ENCODE measurements at regions not wholly inside any gene's neighbourhood (a gene's known extent, or its start where the extent isn't known, plus 50 kb on each side); places are given as distances from the start of the nearest gene placed in this dataset.

DNA sequence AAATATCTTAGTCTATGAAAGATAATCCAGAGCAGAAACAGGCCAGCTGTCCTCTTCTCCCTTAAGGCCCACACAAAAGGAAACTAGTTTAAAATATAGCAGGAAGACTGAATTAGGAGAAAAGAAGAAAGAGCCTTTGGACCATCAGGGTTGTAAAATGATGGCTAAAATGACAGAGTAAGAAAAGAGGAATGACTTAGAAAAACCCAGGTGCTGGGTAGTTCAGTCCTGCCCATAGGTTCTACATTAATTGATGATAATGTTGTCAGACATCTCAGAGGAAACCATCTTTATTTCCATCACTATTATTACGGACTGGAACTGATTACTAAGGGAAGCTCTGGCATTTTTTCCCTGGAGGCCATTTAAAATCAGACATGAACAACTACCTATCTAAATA, 142.8 kb upstream of the STT3B start:
- peaks cover 4% of the 10 kb centered on the region for H3K9me3 Mint-ChIP-seq (ENCODE audit: unreplicated experiment)
- peaks cover 7% of the 10 kb centered on the region for H3K27me3 Mint-ChIP-seq (ENCODE audit: unreplicated experiment)
- no peak for TF ChIP-seq CTCF (IDR thresholded peaks at IDR 0.05)
- H3K36me3 Mint-ChIP-seq (ENCODE audit: unreplicated experiment): no peaks in the 10 kb centered on the region
- no peak overlapping the region for H3K27ac Mint-ChIP-seq (ENCODE audit: unreplicated experiment)
- no peak for DNase-seq (ENCODE audit: extremely low spot score, unreplicated experiment)
- no peak overlapping the region for H3K4me3 Mint-ChIP-seq (ENCODE audit: unreplicated experiment)
- H3K4me1 Mint-ChIP-seq (ENCODE audit: unreplicated experiment): no peaks in the 10 kb centered on the region

- H3K4me1 Mint-ChIP-seq (ENCODE audit: unreplicated experiment): no peaks in the 10 kb centered on the region
- H3K4me3 Mint-ChIP-seq (ENCODE audit: unreplicated experiment): no peak overlapping the region
- no peak for TF ChIP-seq CTCF (IDR thresholded peaks at IDR 0.05)
- H3K27me3 Mint-ChIP-seq (ENCODE audit: unreplicated experiment): peaks cover 7% of the 10 kb centered on the region
- no peaks in the 10 kb centered on the region for H3K36me3 Mint-ChIP-seq (ENCODE audit: unreplicated experiment)
- no peak overlapping the region for H3K27ac Mint-ChIP-seq (ENCODE audit: unreplicated experiment)
- peaks cover 4% of the 10 kb centered on the region for H3K9me3 Mint-ChIP-seq (ENCODE audit: unreplicated experiment)
- no peak for DNase-seq (ENCODE audit: extremely low spot score, unreplicated experiment)
Observed at GRCh38 chr3:31390466-31390865, 142.3 kb upstream of the STT3B start.

GRCh38 chr3:31391150-31391549, 141.6 kb upstream of the STT3B start:
- peaks cover 4% of the 10 kb centered on the region for H3K9me3 Mint-ChIP-seq (ENCODE audit: unreplicated experiment)
- H3K4me1 Mint-ChIP-seq (ENCODE audit: unreplicated experiment): no peaks in the 10 kb centered on the region
- H3K27ac Mint-ChIP-seq (ENCODE audit: unreplicated experiment): no peak overlapping the region
- no peak overlapping the region for H3K4me3 Mint-ChIP-seq (ENCODE audit: unreplicated experiment)
- H3K36me3 Mint-ChIP-seq (ENCODE audit: unreplicated experiment): no peaks in the 10 kb centered on the region
- peaks cover 7% of the 10 kb centered on the region for H3K27me3 Mint-ChIP-seq (ENCODE audit: unreplicated experiment)
- no peak for TF ChIP-seq CTCF (IDR thresholded peaks at IDR 0.05)
- no peak for DNase-seq (ENCODE audit: extremely low spot score, unreplicated experiment)

- no peak for TF ChIP-seq CTCF (IDR thresholded peaks at IDR 0.05)
- Mint-ChIP-seq H3K27me3 (ENCODE audit: unreplicated experiment) (peaks cover 10% of the 10 kb centered on the region), H3K9me3 (ENCODE audit: unreplicated experiment) (no peaks in the 10 kb centered on the region), H3K4me1 (ENCODE audit: unreplicated experiment) (no peaks in the 10 kb centered on the region), H3K36me3 (ENCODE audit: unreplicated experiment) (no peaks in the 10 kb centered on the region), H3K27ac (ENCODE audit: unreplicated experiment) (no peak overlapping the region), H3K4me3 (ENCODE audit: unreplicated experiment) (no peak overlapping the region)
- no peak for DNase-seq (ENCODE audit: extremely low spot score, unreplicated experiment)
Observed at GRCh38 chr3:31392568-31392967, 140.2 kb upstream of the STT3B start.

GRCh38 chr3:31399271-31399670, 133.5 kb upstream of the STT3B start:
- H3K36me3 Mint-ChIP-seq (ENCODE audit: unreplicated experiment): no peaks in the 10 kb centered on the region
- H3K27me3 Mint-ChIP-seq (ENCODE audit: unreplicated experiment): peaks cover 31% of the 10 kb centered on the region
- DNase-seq (ENCODE audit: extremely low spot score, unreplicated experiment): no peak
- TF ChIP-seq CTCF (IDR thresholded peaks at IDR 0.05): no peak
- H3K27ac Mint-ChIP-seq (ENCODE audit: unreplicated experiment): no peak overlapping the region
- H3K4me3 Mint-ChIP-seq (ENCODE audit: unreplicated experiment): no peak overlapping the region
- H3K4me1 Mint-ChIP-seq (ENCODE audit: unreplicated experiment): no peaks in the 10 kb centered on the region
- H3K9me3 Mint-ChIP-seq (ENCODE audit: unreplicated experiment): peaks cover 5% of the 10 kb centered on the region

Data from osteocyte (in vitro differentiated cells).